Heart left ventricle (tissue), 13 donors: ENCODE measurements at regions not wholly inside any gene's neighbourhood (a gene's known extent, or its start where the extent isn't known, plus 50 kb on each side); places are given as distances from the start of the nearest gene placed in this dataset.

Experiments used
- CTCF ChIP-seq, 12 donors: fragments of 200-600 bp; sonication (generic) in 4 of 12; IDR thresholded peaks; one replicate each; pipeline versions ENCODE4 v1.5.0 to v1.8.0; 2018 to 2022; ENCODE audit warnings: antibody characterized with exemption in 12 of 12, mild to moderate bottlenecking in 5 of 12
- POLR2A ChIP-seq, 2 donors: fragments of 450-650 bp; IDR thresholded peaks; one replicate each; pipeline ENCODE4 v1.6.1; 2017; ENCODE audit warnings: antibody characterized with exemption in 2 of 2, mild to moderate bottlenecking in 2 of 2, moderate library complexity in 2 of 2
- donor health status: ischemic (EF 13 %, LVEDD 7.1; RV severe dilation, severe dysfunction).
- donor health status: DM: no; HTN: yes; CAD: no.
- donor health status: DM: no; HTN: no; CAD: no.
- donor health status: ischemic (EF 25% LVEDD 6.9; RV normal size, moderate dysfunction).
- donor health status: ischemic (EF 25% LVEDD 5.7; RV mildly dilated, moderate dysfunction).
- donor health status: ischemic (EF 35%, LVEDD 5.7; RV mildly dilated, moderate dysfunction).
- donor health status: nonischemic (EF 11% LVEDD 7.7; RV severe dilation, severe dysfunction).
- donor health status: DM: yes; HTN: yes; CAD: no.
- donor health status: PGD.
- donor health status: ischemic (EF 29% LVEDD 5.4; RV normal size, mild dysfunction).
- donor health status: nonischemic (EF 23%, LVEDD 6.1; RV moderate dilation, normal function).

- TF ChIP-seq POLR2A (IDR thresholded peaks at IDR 0.05), result no peak
- no peak for TF ChIP-seq CTCF (IDR thresholded peaks at IDR 0.05)
These were observed 727.8 kb downstream of the QKI start for GRCh38 chr6:164142322-164142721.
